ENCODE measurements at regions not wholly inside any gene's neighbourhood (a gene's known extent, or its start where the extent isn't known, plus 50 kb on each side); places are given as distances from the start of the nearest gene placed in this dataset.
"Not testable (repeated sequence)": the region's sequence is repeated elsewhere in the genome, so short reads cannot be mapped to it uniquely, and the experiment has no call there.

- TF ChIP-seq CTCF (IDR thresholded peaks at IDR 0.05; ENCODE audit: low read depth, low read length); EZH2phosphoT487 (IDR thresholded peaks at IDR 0.05; ENCODE audit: low read depth): not testable (repeated sequence)
Measured at GRCh38 chr1:120299433-120300057, 115.3 kb upstream of the NBPF8 start.

Measured in OCI-LY3 (cell line).